ENCODE measurements at regions not wholly inside any gene's neighbourhood (a gene's known extent, or its start where the extent isn't known, plus 50 kb on each side); places are given as distances from the start of the nearest gene placed in this dataset.
A peak's percentile ranks its signal among the peaks of the same experiment; 100 is the strongest.

DNA sequence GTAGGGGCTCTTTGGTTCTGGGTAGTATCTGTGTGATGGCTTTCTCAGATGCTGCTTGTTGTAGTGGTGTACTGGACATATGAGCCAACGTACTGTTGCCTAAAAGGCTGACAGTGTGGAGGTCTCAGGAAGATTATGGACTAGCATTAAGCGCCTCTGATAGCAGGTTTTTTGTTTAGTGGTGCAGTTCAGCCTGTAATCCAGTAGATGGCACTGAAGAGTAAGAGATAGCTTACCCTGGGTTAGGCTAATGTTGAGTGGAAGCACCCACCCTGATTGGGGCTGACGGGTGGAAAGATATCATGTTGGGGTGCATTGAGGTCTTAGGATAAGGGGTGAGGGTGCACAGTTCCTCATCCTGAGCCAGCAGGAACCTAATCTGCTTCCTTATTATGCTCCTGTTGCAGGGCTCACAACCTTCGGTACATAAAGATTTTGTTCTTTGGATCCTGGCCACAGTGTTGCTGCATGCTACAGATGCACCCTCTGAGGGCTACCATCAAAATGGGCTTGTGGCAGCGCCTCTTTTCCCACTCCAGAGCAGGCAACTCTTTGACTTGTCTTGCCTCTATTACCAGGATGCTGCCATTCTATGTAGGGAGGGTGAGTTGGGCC, 79.6 kb downstream of the MSTN start:
- no peak for TF ChIP-seq EZH2 (optimal IDR thresholded peaks at IDR 0.05; ENCODE audit: low read depth, low read length)
- TF ChIP-seq, protein P1, sequence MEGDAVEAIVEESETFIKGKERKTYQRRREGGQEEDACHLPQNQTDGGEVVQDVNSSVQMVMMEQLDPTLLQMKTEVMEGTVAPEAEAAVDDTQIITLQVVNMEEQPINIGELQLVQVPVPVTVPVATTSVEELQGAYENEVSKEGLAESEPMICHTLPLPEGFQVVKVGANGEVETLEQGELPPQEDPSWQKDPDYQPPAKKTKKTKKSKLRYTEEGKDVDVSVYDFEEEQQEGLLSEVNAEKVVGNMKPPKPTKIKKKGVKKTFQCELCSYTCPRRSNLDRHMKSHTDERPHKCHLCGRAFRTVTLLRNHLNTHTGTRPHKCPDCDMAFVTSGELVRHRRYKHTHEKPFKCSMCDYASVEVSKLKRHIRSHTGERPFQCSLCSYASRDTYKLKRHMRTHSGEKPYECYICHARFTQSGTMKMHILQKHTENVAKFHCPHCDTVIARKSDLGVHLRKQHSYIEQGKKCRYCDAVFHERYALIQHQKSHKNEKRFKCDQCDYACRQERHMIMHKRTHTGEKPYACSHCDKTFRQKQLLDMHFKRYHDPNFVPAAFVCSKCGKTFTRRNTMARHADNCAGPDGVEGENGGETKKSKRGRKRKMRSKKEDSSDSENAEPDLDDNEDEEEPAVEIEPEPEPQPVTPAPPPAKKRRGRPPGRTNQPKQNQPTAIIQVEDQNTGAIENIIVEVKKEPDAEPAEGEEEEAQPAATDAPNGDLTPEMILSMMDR (IDR thresholded peaks at IDR 0.05; ENCODE audit: low read length): peak; percentile 75
- no peak for TF ChIP-seq EZH2phosphoT487 (IDR thresholded peaks at IDR 0.05; ENCODE audit: low read length)

Data from MM.1S (cell line).